H1 (cell line): ENCODE measurements at regions not wholly inside any gene's neighbourhood (a gene's known extent, or its start where the extent isn't known, plus 50 kb on each side); places are given as distances from the start of the nearest gene placed in this dataset.
"Not testable (repeated sequence)": the region's sequence is repeated elsewhere in the genome, so short reads cannot be mapped to it uniquely, and the experiment has no call there.

ENCODE experiments used
- CTCF ChIA-PET: fragments of 300-600 bp; sonication (Branson Sonifier 250); formaldehyde crosslinking; loops from one replicate; lab custom pipeline; 2021; ENCODE audit not compliant: partially characterized antibody; lab: Charles Lee
- POLR2A ChIA-PET: fragments of 300-600 bp; sonication (Branson Sonifier 250); formaldehyde crosslinking; loops from one replicate; lab custom pipeline; 2021; ENCODE audit warnings: inconsistent platforms; ENCODE audit not compliant: partially characterized antibody; lab: Charles Lee
- DNase-seq, 2 experiments: peaks; one replicate each; pipeline versions ENCODE4 v3.0.0 to v3.0.0-alpha.2; 2010 to 2022; ENCODE audit warnings: low spot score in 2 of 2, low read depth in 1 of 2, mixed read lengths in 1 of 2
- FAIRE-seq: peaks from 2 replicates; lab custom pipeline; 2011; peaks lifted over from hg19 to GRCh38; lab: Jason Lieb, UNC
- H2AFZ ChIP-seq: 2 replicates; pipeline ENCODE4 v1.8.1; 2012; ENCODE audit warnings: low read length, inconsistent platforms
- H2AK5ac ChIP-seq: 2 replicates; pipeline ENCODE4 v1.6.1; 2013; ENCODE audit warnings: low read depth, low read length
- H2BK120ac ChIP-seq: replicated peaks from 2 replicates; pipeline ENCODE3; 2013; ENCODE audit warnings: low read depth, low read length, inconsistent platforms
- H2BK12ac ChIP-seq: 2 replicates; pipeline ENCODE4 v1.6.1; 2013; ENCODE audit warnings: low read depth, low read length
- H2BK15ac ChIP-seq: 2 replicates; pipeline ENCODE4 v1.6.1; 2013; ENCODE audit warnings: low read length
- H2BK20ac ChIP-seq: 2 replicates; pipeline ENCODE4 v1.6.1; 2013; ENCODE audit warnings: low read length
- H2BK5ac ChIP-seq: 2 replicates; pipeline ENCODE4 v1.6.1; 2013; ENCODE audit warnings: low read depth, low read length
- H3K14ac ChIP-seq: 2 replicates; pipeline ENCODE4 v1.6.1; 2013; ENCODE audit warnings: inconsistent platforms; ENCODE audit not compliant: insufficient read length
- H3K18ac ChIP-seq: 2 replicates; pipeline ENCODE4 v1.6.1; 2013; ENCODE audit warnings: low read length; ENCODE audit errors: extremely low read depth
- H3K23ac ChIP-seq: 2 replicates; pipeline ENCODE4 v1.6.1; 2013; ENCODE audit warnings: inconsistent platforms; ENCODE audit not compliant: insufficient read length
- H3K23me2 ChIP-seq: 2 replicates; pipeline ENCODE4 v1.6.1; 2013; ENCODE audit warnings: low read depth, low read length
- H3K27ac ChIP-seq: 2 replicates; pipeline ENCODE4 v1.6.1; 2011; ENCODE audit warnings: low read depth, low read length, inconsistent platforms
- H3K27me3 ChIP-seq, 4 experiments: replicated peaks in 1 of 4; 1 replicate in 1 of 4; 2 replicates in 3 of 4; pipeline versions ENCODE4 v1.6.1 to v1.8.1; 2011 to 2013; ENCODE audit warnings: low read length in 3 of 4, mild to moderate bottlenecking in 3 of 4, inconsistent platforms in 2 of 4, mixed read lengths in 2 of 4, moderate library complexity in 1 of 4; ENCODE audit not compliant: control insufficient read depth in 3 of 4, insufficient read depth in 3 of 4; ENCODE audit errors: extremely low read depth in 1 of 4
- H3K36me3 ChIP-seq, 4 experiments: 2 replicates each; pipeline versions ENCODE4 v1.6.1 to v1.8.1; 2011 to 2013; ENCODE audit warnings: mild to moderate bottlenecking in 4 of 4, low read length in 3 of 4, moderate library complexity in 2 of 4, control low read depth in 1 of 4, inconsistent platforms in 1 of 4; ENCODE audit not compliant: insufficient read depth in 4 of 4, control insufficient read depth in 2 of 4
- H3K4ac ChIP-seq: replicated peaks from 2 replicates; pipeline ENCODE3; 2013; ENCODE audit warnings: low read length, low read depth, mixed read lengths, inconsistent platforms; ENCODE audit not compliant: insufficient read length
- H3K4me1 ChIP-seq, 4 experiments: replicated peaks in 1 of 4; 1 replicate in 1 of 4; 2 replicates in 3 of 4; pipeline versions ENCODE4 v1.6.1 to v1.8.1; 2011 to 2013; ENCODE audit warnings: low read length in 3 of 4, inconsistent platforms in 2 of 4, mixed read lengths in 1 of 4; ENCODE audit not compliant: insufficient read depth in 4 of 4, control insufficient read depth in 3 of 4
- H3K4me2 ChIP-seq, 2 experiments: 2 replicates each; pipeline versions ENCODE4 v1.6.1 to v1.8.1; 2011 to 2013; ENCODE audit warnings: low read depth in 2 of 2, low read length in 2 of 2, control low read depth in 1 of 2, inconsistent platforms in 1 of 2, mild to moderate bottlenecking in 1 of 2; ENCODE audit not compliant: insufficient read depth in 1 of 2
- H3K4me3 ChIP-seq, 4 experiments: fragments of 200-600, 300-600 bp in 1 of 4; sonication (generic), shearing (Covaris generic), sonication (Bioruptor Twin) in 1 of 4; 2 replicates each; pipeline versions ENCODE4 v1.5.1 to v1.8.1; 2011 to 2016; ENCODE audit warnings: low read length in 4 of 4, low read depth in 3 of 4, control low read depth in 2 of 4, inconsistent platforms in 2 of 4, mild to moderate bottlenecking in 2 of 4, mixed read lengths in 1 of 4, moderate library complexity in 1 of 4; ENCODE audit not compliant: insufficient read depth in 2 of 4; ENCODE audit errors: extremely low read depth in 1 of 4
- H3K56ac ChIP-seq: replicated peaks from 2 replicates; pipeline ENCODE3; 2013; ENCODE audit warnings: low read depth, mild to moderate bottlenecking, mixed read lengths, low read length, inconsistent platforms; ENCODE audit not compliant: insufficient read length
- H3K79me1 ChIP-seq: 2 replicates; pipeline ENCODE4 v1.6.1; 2013; ENCODE audit warnings: low read depth, low read length, control low read depth
- H3K79me2 ChIP-seq, 2 experiments: 2 replicates each; pipeline versions ENCODE4 v1.6.1 to v1.8.1; 2012 to 2013; ENCODE audit warnings: low read length in 2 of 2, mild to moderate bottlenecking in 2 of 2, inconsistent platforms in 1 of 2; ENCODE audit not compliant: insufficient read depth in 2 of 2, control insufficient read depth in 1 of 2
- H3K9ac ChIP-seq, 4 experiments: replicated peaks in 1 of 4; 1 replicate in 1 of 4; 2 replicates in 3 of 4; pipeline versions ENCODE4 v1.6.1 to v1.8.1; 2011 to 2013; ENCODE audit warnings: low read depth in 3 of 4, low read length in 3 of 4, control low read depth in 2 of 4, mild to moderate bottlenecking in 2 of 4, moderate library complexity in 2 of 4, inconsistent platforms in 1 of 4; ENCODE audit errors: extremely low read depth in 1 of 4
- H3K9me3 ChIP-seq, 2 experiments: 2 replicates each; pipeline versions ENCODE4 v1.6.1 to v1.8.1; 2012 to 2013; ENCODE audit warnings: mild to moderate bottlenecking in 2 of 2, moderate library complexity in 2 of 2, control low read depth in 1 of 2, inconsistent platforms in 1 of 2, low read depth in 1 of 2, low read length in 1 of 2, mixed read lengths in 1 of 2; ENCODE audit not compliant: insufficient read depth in 2 of 2
- H4K20me1 ChIP-seq, 2 experiments: replicated peaks in 1 of 2; 2 replicates each; pipeline versions ENCODE3 to v1.8.1; 2011 to 2013; ENCODE audit warnings: inconsistent platforms in 2 of 2, low read length in 2 of 2, mild to moderate bottlenecking in 1 of 2; ENCODE audit not compliant: insufficient read depth in 2 of 2, control insufficient read depth in 1 of 2
- H4K5ac ChIP-seq: 2 replicates; pipeline ENCODE4 v1.6.1; 2013; ENCODE audit warnings: low read length, low read depth, mixed read lengths, inconsistent platforms; ENCODE audit not compliant: insufficient read length
- H4K8ac ChIP-seq: 2 replicates; pipeline ENCODE4 v1.8.0; 2013; ENCODE audit warnings: mild to moderate bottlenecking, moderate library complexity, low read length, inconsistent platforms; ENCODE audit not compliant: insufficient read depth; ENCODE audit errors: extremely low read depth
- H4K91ac ChIP-seq: replicated peaks from 2 replicates; pipeline ENCODE3; 2013; ENCODE audit warnings: low read length, mixed read lengths, inconsistent platforms; ENCODE audit not compliant: insufficient read length
- WGBS, 2 experiments: shearing (Covaris generic) in 1 of 2; methylation state at CpG; one replicate each; pipeline versions ENCODE4 v1.1.6 to v1.1.7; 2013 to 2015; ENCODE audit warnings: low lambda C conversion rate in 2 of 2, mixed read lengths in 2 of 2, inconsistent platforms in 1 of 2, low coverage in 1 of 2, missing lambda C conversion rate in 1 of 2; ENCODE audit not compliant: insufficient replicate concordance in 2 of 2, insufficient coverage in 1 of 2, insufficient read length in 1 of 2; ENCODE audit errors: extremely low coverage in 1 of 2, missing lambda C conversion rate in 1 of 2; 5-methylcytosine and 5-hydroxymethylcytosine counted together

DNA sequence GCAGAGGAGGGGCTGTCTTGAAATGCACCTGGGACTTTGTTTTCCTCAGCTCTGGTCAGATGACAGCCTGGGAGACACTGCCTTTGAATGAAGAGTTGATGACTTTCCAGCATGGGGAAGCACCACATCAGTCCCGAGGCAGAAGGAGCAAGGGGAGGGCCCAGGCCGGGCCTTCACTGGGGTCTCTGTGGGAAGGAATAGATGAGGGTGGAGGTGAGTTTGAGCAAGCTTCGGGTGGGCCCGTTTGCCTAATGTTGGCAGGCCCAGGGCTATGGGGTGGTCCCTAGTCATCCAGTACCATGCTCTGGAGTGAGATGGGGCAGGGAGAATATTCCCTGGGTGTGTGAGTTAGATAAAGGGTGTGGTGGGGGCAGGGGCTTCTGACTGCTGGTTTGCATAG, 100.4 kb upstream of the RUFY1 start:
- H4K5ac ChIP-seq, H3K27ac ChIP-seq, H3K79me2 ChIP-seq, H2BK20ac ChIP-seq, H4K91ac ChIP-seq, H3K4me2 ChIP-seq, H3K4me1 ChIP-seq, CTCF ChIA-PET, H4K20me1 ChIP-seq, H2BK12ac ChIP-seq, H2BK5ac ChIP-seq, FAIRE-seq, H4K8ac ChIP-seq, DNase-seq, H2BK120ac ChIP-seq, H2AK5ac ChIP-seq, H2BK15ac ChIP-seq, H2AFZ ChIP-seq, H3K23me2 ChIP-seq, H3K4ac ChIP-seq, H3K27me3 ChIP-seq, H3K36me3 ChIP-seq, H3K23ac ChIP-seq, H3K9ac ChIP-seq, H3K18ac ChIP-seq, H3K14ac ChIP-seq, H3K56ac ChIP-seq, POLR2A ChIA-PET, H3K4me3 ChIP-seq, H3K79me1 ChIP-seq: not testable (repeated sequence)
- 91% methylated on average over 4 of the region's 4 CpGs; no CpG with 5 or more reads in 1 of the 2 experiments for WGBS, 2 experiments
- H3K9me3 ChIP-seq: peaks cover 12 to 19% of the 10 kb centered on the region in 2 experiments

DNA sequence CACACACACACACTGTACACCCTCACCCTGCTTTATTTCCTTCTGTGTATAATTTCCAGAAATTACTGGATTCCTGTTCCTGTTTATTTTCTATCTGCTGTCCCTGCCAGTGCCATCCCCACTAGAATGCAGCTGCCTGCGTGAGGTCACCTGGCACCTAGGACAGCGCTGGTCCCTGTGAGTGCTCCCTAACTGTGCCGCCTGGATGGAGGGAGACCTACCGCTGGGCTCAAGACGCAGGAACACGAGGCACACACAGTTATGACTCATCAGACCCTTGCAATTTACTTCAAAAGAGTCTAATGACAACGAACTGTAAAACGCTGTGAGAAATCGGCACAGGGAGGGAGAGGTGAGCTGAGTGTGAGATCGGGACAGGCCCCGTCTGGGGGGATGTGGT, 102.1 kb upstream of the RUFY1 start:
- H3K27me3 ChIP-seq, FAIRE-seq, H3K14ac ChIP-seq, H2BK120ac ChIP-seq, H3K9ac ChIP-seq, H3K79me2 ChIP-seq, H3K4ac ChIP-seq, H3K4me1 ChIP-seq, H2BK15ac ChIP-seq, H3K23me2 ChIP-seq, H3K56ac ChIP-seq, H3K79me1 ChIP-seq, H2BK20ac ChIP-seq, H3K4me3 ChIP-seq, H3K23ac ChIP-seq, H2AFZ ChIP-seq, H3K4me2 ChIP-seq, H3K27ac ChIP-seq, H4K5ac ChIP-seq, H4K20me1 ChIP-seq, H3K18ac ChIP-seq, POLR2A ChIA-PET, H3K36me3 ChIP-seq, DNase-seq, H2BK5ac ChIP-seq, H4K8ac ChIP-seq, CTCF ChIA-PET, H4K91ac ChIP-seq, H2AK5ac ChIP-seq, H2BK12ac ChIP-seq: not testable (repeated sequence)
- peaks cover 13 to 22% of the 10 kb centered on the region in 2 experiments for H3K9me3 ChIP-seq
- no CpG with 5 or more reads among the region's 11 CpGs for WGBS, 2 experiments
